Spleen (tissue), 11 donors: ENCODE measurements at regions not wholly inside any gene's neighbourhood (a gene's known extent, or its start where the extent isn't known, plus 50 kb on each side); places are given as distances from the start of the nearest gene placed in this dataset.
"Not testable (repeated sequence)": the region's sequence is repeated elsewhere in the genome, so short reads cannot be mapped to it uniquely, and the experiment has no call there.

Experiments
- DNase-seq: peaks from one replicate; pipeline ENCODE4 v3.0.0-alpha.2; 2020
- H3K27ac ChIP-seq, 8 donors: fragments of 200-600 bp; sonication (generic) in 7 of 8; 1 replicate in 4 of 8; 2 replicates in 4 of 8; pipeline versions ENCODE4 v1.5.0 to v1.8.0; 2016 to 2021; ENCODE audit warnings: inconsistent platforms in 4 of 8, mild to moderate bottlenecking in 4 of 8, moderate library complexity in 1 of 8
- H3K27me3 ChIP-seq, 7 donors: fragments of 200-600 bp; sonication (generic) in 6 of 7; replicated peaks in 1 of 7; 1 replicate in 4 of 7; 2 replicates in 3 of 7; pipeline versions ENCODE4 v1.5.0 to v1.8.0; 2016 to 2021; ENCODE audit warnings: inconsistent platforms in 3 of 7, mild to moderate bottlenecking in 1 of 7
- H3K36me3 ChIP-seq, 6 donors: fragments of 200-600 bp; sonication (generic) in 5 of 6; 1 replicate in 4 of 6; 2 replicates in 2 of 6; pipeline versions ENCODE4 v1.5.0 to v1.8.0; 2016 to 2021; ENCODE audit warnings: inconsistent platforms in 2 of 6
- H3K4me1 ChIP-seq, 6 donors: fragments of 200-600 bp; sonication (generic) in 5 of 6; 1 replicate in 3 of 6; 2 replicates in 3 of 6; pipeline versions ENCODE4 v1.5.0 to v1.8.0; 2016 to 2021; ENCODE audit warnings: inconsistent platforms in 3 of 6
- H3K4me3 ChIP-seq, 8 donors: fragments of 200-600 bp; sonication (generic) in 7 of 8; 1 replicate in 4 of 8; 2 replicates in 4 of 8; pipeline versions ENCODE4 v1.5.0 to v1.8.0; 2016 to 2021; ENCODE audit warnings: inconsistent platforms in 4 of 8, mild to moderate bottlenecking in 4 of 8, moderate library complexity in 2 of 8
- H3K9me3 ChIP-seq, 8 donors: fragments of 200-600 bp; sonication (generic) in 7 of 8; 1 replicate in 4 of 8; 2 replicates in 4 of 8; pipeline versions ENCODE4 v1.5.0 to v1.8.0; 2016 to 2021; ENCODE audit warnings: inconsistent platforms in 4 of 8
- CTCF ChIP-seq, 11 experiments: fragments of 200-600 bp in 7 of 11; fragments of 450-650 bp in 4 of 11; sonication (generic) in 4 of 11; IDR thresholded peaks in 8 of 11; conservative IDR thresholded peaks in 3 of 11; 1 replicate in 7 of 11; 2 replicates in 4 of 11; pipeline versions ENCODE4 v1.4.0 to v1.8.0; 2016 to 2021; ENCODE audit warnings: antibody characterized with exemption in 11 of 11, inconsistent platforms in 4 of 11, mild to moderate bottlenecking in 1 of 11
- POLR2A ChIP-seq, 3 donors: fragments of 450-650 bp; IDR thresholded peaks; one replicate each; pipeline ENCODE4 v1.5.1; 2017; ENCODE audit warnings: antibody characterized with exemption in 3 of 3, mild to moderate bottlenecking in 1 of 3
- POLR2AphosphoS5 ChIP-seq, 3 donors: sonication (generic); formaldehyde crosslinking; IDR thresholded peaks; one replicate each; pipeline ENCODE4 v1.5.1; 2017; ENCODE audit warnings: antibody characterized with exemption in 3 of 3
- WGBS, 5 donors: extraction: QIAGEN DNeasy Blood & Tissue Kit in 3 of 5; methylation state at CpG; one replicate each; pipeline versions ENCODE4 v1.1.5 to v1.1.7; 2013 to 2018; 5-methylcytosine and 5-hydroxymethylcytosine counted together
- intact Hi-C: fragments of 100-400 bp; cut with DNase I; formaldehyde crosslinking; loops from one replicate; pipeline ENCODE4 v1.15.0; 2023; ENCODE audit warnings: low total_unique reads
- donor health status: healthy with polysubstance abuse.
- donor health status: DM: no; HTN: no; CAD: no; lungs with moderate emphysema.
- donor health status: DM: no; HTN: no; CAD: no.
- donor health status: Bipolar disorder and iron deficiency.
- donor health status: healthy.
- donor health status: DM: no; HTN: no; CAD: no.
- donor health status: DM: yes; HTN: yes; CAD: no.

DNA sequence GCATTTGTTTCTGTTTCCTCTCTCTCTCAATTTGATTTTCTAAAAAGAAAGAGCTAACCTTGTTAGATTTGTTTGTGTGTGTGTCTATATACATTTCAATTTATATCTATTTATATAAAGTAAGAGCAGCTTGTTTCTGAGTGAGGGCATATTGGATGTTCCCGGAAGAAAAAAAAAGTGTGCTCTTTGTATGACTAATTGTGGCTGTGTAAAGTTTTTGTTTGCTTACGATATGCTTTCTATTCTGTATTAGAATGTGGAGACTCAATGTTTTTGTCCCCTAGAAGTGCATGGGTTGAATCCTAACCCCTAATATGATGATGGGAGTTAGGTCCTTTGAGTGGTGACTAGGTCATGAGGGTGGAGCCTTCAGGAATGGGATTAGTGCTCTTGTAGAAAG is 66.6 kb upstream of the C1QTNF9B start:
- no peak for DNase-seq
- Histone ChIP-seq H3K4me1 (peaks cover 0 to 18% (median 5%) of the 10 kb centered on the region in 6 donors), H3K9me3 (no peaks in the 10 kb centered on the region), H3K27me3 (no peaks in the 10 kb centered on the region), H3K4me3 (no peak overlapping the region), H3K27ac (no peak overlapping the region), H3K36me3 (no peaks in the 10 kb centered on the region)
- WGBS, 5 donors = 63 to 82% (median 76%) methylated on average over 2 of the region's 2 CpGs
- TF ChIP-seq POLR2A (IDR thresholded peaks at IDR 0.05) = no peak
- TF ChIP-seq POLR2AphosphoS5 (IDR thresholded peaks at IDR 0.05) = no peak
- TF ChIP-seq CTCF (IDR thresholded peaks at IDR 0.05 in 8 of 11, conservative IDR thresholded peaks at IDR 0.05 in 3 of 11) = no peak
- intact Hi-C loops = no loop called here

DNA sequence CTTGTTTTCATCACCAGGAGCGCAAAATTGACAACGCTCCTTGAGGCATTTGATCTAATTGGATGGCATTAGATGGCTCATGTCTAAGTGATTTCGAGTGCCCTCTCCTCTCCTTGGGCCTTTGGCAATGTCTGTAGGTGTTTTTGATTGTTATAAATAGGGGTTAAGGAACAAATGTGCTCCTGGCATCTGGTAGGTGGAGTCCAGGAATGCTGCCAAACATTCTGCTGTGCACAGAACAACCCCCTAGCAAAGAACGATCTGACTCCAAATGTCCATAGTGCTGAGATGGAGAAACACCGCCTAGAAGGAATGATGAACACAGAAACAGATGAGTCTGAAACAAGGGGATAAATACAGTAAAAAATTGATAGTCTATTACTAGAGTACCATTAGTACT is 68.0 kb upstream of the C1QTNF9B start:
- H3K27ac ChIP-seq = no peak overlapping the region
- H3K4me3 ChIP-seq = no peak overlapping the region
- TF ChIP-seq CTCF (IDR thresholded peaks at IDR 0.05 in 8 of 11, conservative IDR thresholded peaks at IDR 0.05 in 3 of 11) (no peak), POLR2AphosphoS5 (IDR thresholded peaks at IDR 0.05) (no peak), POLR2A (IDR thresholded peaks at IDR 0.05) (no peak)
- no peak for DNase-seq
- peaks cover 0 to 18% (median 5%) of the 10 kb centered on the region in 6 donors for H3K4me1 ChIP-seq
- no peaks in the 10 kb centered on the region for H3K36me3 ChIP-seq
- 85 to 89% (median 87%) methylated on average over 5 of the region's 5 CpGs for WGBS, 5 donors
- H3K27me3 ChIP-seq = no peaks in the 10 kb centered on the region
- intact Hi-C loops = no loop called here
- no peaks in the 10 kb centered on the region for H3K9me3 ChIP-seq

GRCh38 chr13:23966221-23966690 is 69.0 kb upstream of the C1QTNF9B start:
- no peaks in the 10 kb centered on the region for H3K27me3 ChIP-seq
- no peaks in the 10 kb centered on the region for H3K36me3 ChIP-seq
- intact Hi-C loops = no loop called here
- peak overlapping the region; percentile 20 to 84 (median 78) for H3K27ac ChIP-seq
- TF ChIP-seq POLR2A (IDR thresholded peaks at IDR 0.05) (no peak), POLR2AphosphoS5 (IDR thresholded peaks at IDR 0.05) (no peak), CTCF (IDR thresholded peaks at IDR 0.05 in 8 of 11, conservative IDR thresholded peaks at IDR 0.05 in 3 of 11) (no peak)
- H3K4me3 ChIP-seq = peak overlapping the region in 2 of 8 donors; percentile 19 to 42
- peaks cover 0 to 18% (median 5%) of the 10 kb centered on the region in 6 donors for H3K4me1 ChIP-seq
- DNase-seq = no peak
- H3K9me3 ChIP-seq = no peaks in the 10 kb centered on the region
- WGBS, 5 donors = 93 to 96% (median 94%) methylated on average over 6 of the region's 6 CpGs

GRCh38 chr13:23966691-23967615 is 69.7 kb upstream of the C1QTNF9B start:
- DNase-seq = no peak
- peak in 1 of 11 experiments; percentile 12 for TF ChIP-seq CTCF (IDR thresholded peaks at IDR 0.05 in 8 of 11, conservative IDR thresholded peaks at IDR 0.05 in 3 of 11)
- TF ChIP-seq POLR2AphosphoS5 (IDR thresholded peaks at IDR 0.05) = no peak
- H3K27me3 ChIP-seq = no peaks in the 10 kb centered on the region
- intact Hi-C loops = no loop called here
- 58 to 68% (median 58%) methylated on average over 11 of the region's 11 CpGs for WGBS, 5 donors
- H3K4me1 ChIP-seq = peaks cover 0 to 18% (median 5%) of the 10 kb centered on the region in 6 donors
- H3K4me3 ChIP-seq = peak overlapping the region in 3 of 8 donors; percentile 7 to 42 (median 19)
- peak overlapping the region; percentile 20 to 84 (median 78) for H3K27ac ChIP-seq
- H3K36me3 ChIP-seq = no peaks in the 10 kb centered on the region
- no peaks in the 10 kb centered on the region for H3K9me3 ChIP-seq

- 92 to 99% (median 97%) methylated on average over 3 of the region's 3 CpGs for WGBS, 5 donors
- Histone ChIP-seq H3K27ac (peak overlapping the region in 3 of 8 donors; percentile 62 to 83 (median 79)), H3K4me1 (peaks cover 0 to 18% (median 5%) of the 10 kb centered on the region in 6 donors)
- H3K4me3 ChIP-seq, H3K27me3 ChIP-seq, H3K36me3 ChIP-seq, DNase-seq, H3K9me3 ChIP-seq, intact Hi-C loops: not testable (repeated sequence)
Observed at GRCh38 chr13:23967792-23968191, 70.5 kb upstream of the C1QTNF9B start.
